DOHH2 (cell line): ENCODE measurements at regions not wholly inside any gene's neighbourhood (a gene's known extent, or its start where the extent isn't known, plus 50 kb on each side); places are given as distances from the start of the nearest gene placed in this dataset.
A peak's percentile ranks its signal among the peaks of the same experiment; 100 is the strongest.
"Not testable (repeated sequence)": the region's sequence is repeated elsewhere in the genome, so short reads cannot be mapped to it uniquely, and the experiment has no call there.

Source experiments
- H3F3A ChIP-seq: fragments of 200-600 bp; sonication (generic), shearing (Covaris generic); 2 replicates; pipeline ENCODE4 v1.6.0; 2016; ENCODE audit warnings: antibody characterized with exemption, mild to moderate bottlenecking; ENCODE audit not compliant: control insufficient read depth, insufficient read depth
- H3K27ac ChIP-seq: fragments of 200-600 bp; sonication (generic); 2 replicates; pipeline ENCODE4 v1.5.1; 2014; ENCODE audit warnings: low read depth, mild to moderate bottlenecking, low read length, moderate library complexity
- H3K27me3 ChIP-seq: fragments of 200-600 bp; sonication (generic); 2 replicates; pipeline ENCODE4 v1.6.1; 2014; ENCODE audit warnings: mild to moderate bottlenecking, low read length, mixed read lengths; ENCODE audit not compliant: control insufficient read depth
- H3K36me3 ChIP-seq: fragments of 200-600 bp; sonication (generic); 2 replicates; pipeline ENCODE4 v1.6.1; 2014; ENCODE audit warnings: mild to moderate bottlenecking, low read length, moderate library complexity, mixed read lengths; ENCODE audit not compliant: control insufficient read depth
- H3K4me1 ChIP-seq: fragments of 200-600 bp; sonication (generic); 2 replicates; pipeline ENCODE4 v1.6.1; 2014; ENCODE audit warnings: mild to moderate bottlenecking, low read length, mixed read lengths; ENCODE audit not compliant: control insufficient read depth
- H3K4me2 ChIP-seq: fragments of 200-600 bp; sonication (generic); 2 replicates; pipeline ENCODE4 v1.6.0; 2014; ENCODE audit warnings: mild to moderate bottlenecking, low read length, moderate library complexity
- H3K4me3 ChIP-seq: fragments of 200-600 bp; sonication (generic); 2 replicates; pipeline ENCODE4 v1.5.1; 2014; ENCODE audit warnings: mild to moderate bottlenecking, low read length, mixed read lengths
- H3K79me2 ChIP-seq: fragments of 200-600 bp; sonication (generic); 2 replicates; pipeline ENCODE4 v1.6.1; 2014; ENCODE audit warnings: mild to moderate bottlenecking, low read length, mixed read lengths; ENCODE audit not compliant: control insufficient read depth
- H3K9me2 ChIP-seq: fragments of 200-600 bp; sonication (generic); replicated peaks from 2 replicates; pipeline ENCODE4 v1.6.1; 2014; ENCODE audit warnings: mild to moderate bottlenecking, low read length, mixed read lengths; ENCODE audit not compliant: control insufficient read depth
- H3K9me3 ChIP-seq: fragments of 200-600 bp; sonication (generic); 2 replicates; pipeline ENCODE4 v1.6.1; 2014; ENCODE audit warnings: antibody characterized with exemption, low read length, mixed read lengths; ENCODE audit not compliant: control insufficient read depth, insufficient read depth
- H4K20me1 ChIP-seq: fragments of 200-600 bp; sonication (generic); 2 replicates; pipeline ENCODE4 v1.6.0; 2014; ENCODE audit warnings: low read depth, mild to moderate bottlenecking, antibody characterized with exemption, low read length, moderate library complexity; ENCODE audit not compliant: control insufficient read depth, insufficient read depth
- CTCF ChIP-seq: fragments of 200-600 bp; sonication (generic); IDR thresholded peaks from one replicate; pipeline ENCODE4 v1.5.1; 2014; ENCODE audit warnings: antibody characterized with exemption, mild to moderate bottlenecking, low read depth, low read length; ENCODE audit not compliant: poor library complexity, severe bottlenecking
- EZH2phosphoT487 ChIP-seq: fragments of 200-600 bp; sonication (generic); IDR thresholded peaks from 2 replicates; pipeline ENCODE4 v1.6.1; 2017; ENCODE audit warnings: borderline replicate concordance, mild to moderate bottlenecking, antibody characterized with exemption, low read length, moderate library complexity, mixed read lengths

- Histone ChIP-seq H3F3A (no peaks in the 10 kb centered on the region), H3K36me3 (no peaks in the 10 kb centered on the region), H3K9me3 (no peaks in the 10 kb centered on the region), H3K4me2 (no peak overlapping the region), H3K27me3 (no peaks in the 10 kb centered on the region), H3K4me1 (no peaks in the 10 kb centered on the region), H3K4me3 (no peak overlapping the region), H3K9me2 (no peaks in the 10 kb centered on the region), H3K27ac (no peak overlapping the region), H3K79me2 (no peaks in the 10 kb centered on the region), H4K20me1 (no peaks in the 10 kb centered on the region)
- TF ChIP-seq EZH2phosphoT487 = no peak
- no peak for TF ChIP-seq CTCF
These were observed 110.2 kb upstream of the NLGN1 start for GRCh38 chr3:173287361-173287760.

- not testable (repeated sequence) for H3K9me2 ChIP-seq, H3K4me3 ChIP-seq, H4K20me1 ChIP-seq, H3K27ac ChIP-seq, H3K79me2 ChIP-seq, H3F3A ChIP-seq, H3K36me3 ChIP-seq, H3K27me3 ChIP-seq, H3K4me2 ChIP-seq, H3K9me3 ChIP-seq, H3K4me1 ChIP-seq
These were observed 111.0 kb upstream of the NLGN1 start for GRCh38 chr3:173286507-173286906.

DNA sequence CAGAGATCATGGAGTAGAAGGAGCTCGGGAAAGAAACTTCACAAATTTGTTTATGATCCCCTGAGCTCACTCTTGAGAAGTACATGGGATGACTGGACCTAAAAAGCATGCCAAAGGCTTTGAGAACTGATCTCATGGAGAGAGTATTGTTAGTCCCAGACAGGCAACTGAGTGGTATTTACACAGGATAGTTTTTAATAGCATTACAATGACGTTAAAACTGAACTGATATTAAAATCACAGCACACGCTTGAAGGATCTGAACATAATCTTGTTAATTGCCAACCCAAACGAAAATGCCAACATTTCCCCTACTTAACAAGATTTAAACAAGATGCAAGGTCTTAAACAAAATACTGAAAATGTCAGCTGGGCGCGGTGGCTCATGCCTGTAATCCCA is 113.2 kb upstream of the NLGN1 start:
- no peaks in the 10 kb centered on the region for H3K27me3 ChIP-seq
- no peaks in the 10 kb centered on the region for H3K36me3 ChIP-seq
- H3K4me3 ChIP-seq = no peak overlapping the region
- TF ChIP-seq EZH2phosphoT487 (no peak), CTCF (no peak)
- no peak overlapping the region for H3K27ac ChIP-seq
- H3K9me2 ChIP-seq = no peaks in the 10 kb centered on the region
- no peaks in the 10 kb centered on the region for H3F3A ChIP-seq
- H3K79me2 ChIP-seq = no peaks in the 10 kb centered on the region
- no peaks in the 10 kb centered on the region for H3K9me3 ChIP-seq
- no peak overlapping the region for H3K4me2 ChIP-seq
- no peaks in the 10 kb centered on the region for H4K20me1 ChIP-seq
- no peaks in the 10 kb centered on the region for H3K4me1 ChIP-seq

GRCh38 chr3:173275740-173276139 is 121.8 kb upstream of the NLGN1 start:
- Histone ChIP-seq H4K20me1 (no peaks in the 10 kb centered on the region), H3K4me2 (no peak overlapping the region), H3K36me3 (no peaks in the 10 kb centered on the region), H3K9me3 (no peaks in the 10 kb centered on the region), H3K79me2 (no peaks in the 10 kb centered on the region), H3K27ac (no peak overlapping the region), H3K27me3 (no peaks in the 10 kb centered on the region), H3K9me2 (no peaks in the 10 kb centered on the region), H3F3A (no peaks in the 10 kb centered on the region), H3K4me3 (no peak overlapping the region), H3K4me1 (no peaks in the 10 kb centered on the region)
- peak; percentile 38 for TF ChIP-seq CTCF
- TF ChIP-seq EZH2phosphoT487 = no peak
